PFSK-1 (cell line): ENCODE measurements at regions not wholly inside any gene's neighbourhood (a gene's known extent, or its start where the extent isn't known, plus 50 kb on each side); places are given as distances from the start of the nearest gene placed in this dataset.

ENCODE experiments used
- POLR2AphosphoS5 ChIP-seq: IDR thresholded peaks from 2 replicates; pipeline ENCODE4 v1.6.1; 2012; ENCODE audit warnings: low read depth, mild to moderate bottlenecking, control low read depth, low read length, moderate library complexity
- TAF1 ChIP-seq: IDR thresholded peaks from 2 replicates; pipeline ENCODE4 v1.6.1; 2012; ENCODE audit warnings: low read length, control low read depth, borderline replicate concordance; ENCODE audit not compliant: insufficient read depth
- TF ChIP-seq, protein P1 (sequence below), 2 experiments: IDR thresholded peaks; 2 replicates each; pipeline versions ENCODE4 v1.6.1 to v1.8.0; 2011 to 2012; ENCODE audit warnings: low read depth in 2 of 2, low read length in 2 of 2, control low read depth in 1 of 2, inconsistent platforms in 1 of 2, mild to moderate bottlenecking in 1 of 2, moderate library complexity in 1 of 2; ENCODE audit not compliant: insufficient read depth in 1 of 2

DNA sequence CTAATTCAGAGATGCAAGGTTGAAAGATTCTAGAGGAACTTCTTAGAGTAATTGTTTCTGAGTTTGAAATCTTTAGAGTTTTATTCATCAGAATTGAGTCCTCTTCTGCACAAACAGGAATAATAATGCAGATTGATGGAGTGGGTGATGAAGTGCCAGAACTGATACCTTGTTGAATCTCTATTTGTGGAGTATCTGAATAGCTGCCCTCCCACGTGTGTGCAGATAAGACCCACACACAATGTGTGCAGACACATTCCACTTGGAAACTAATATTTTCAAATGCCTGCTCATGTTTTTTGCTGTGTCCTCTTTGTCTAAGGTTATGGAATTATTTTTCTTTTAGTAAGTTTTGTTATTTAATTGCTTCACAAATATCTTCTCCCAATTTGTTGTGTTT lies 1167.8 kb upstream of the MAP3K7 start:
- TF ChIP-seq POLR2AphosphoS5 (no peak), TAF1 (no peak)
- TF ChIP-seq, protein P1, sequence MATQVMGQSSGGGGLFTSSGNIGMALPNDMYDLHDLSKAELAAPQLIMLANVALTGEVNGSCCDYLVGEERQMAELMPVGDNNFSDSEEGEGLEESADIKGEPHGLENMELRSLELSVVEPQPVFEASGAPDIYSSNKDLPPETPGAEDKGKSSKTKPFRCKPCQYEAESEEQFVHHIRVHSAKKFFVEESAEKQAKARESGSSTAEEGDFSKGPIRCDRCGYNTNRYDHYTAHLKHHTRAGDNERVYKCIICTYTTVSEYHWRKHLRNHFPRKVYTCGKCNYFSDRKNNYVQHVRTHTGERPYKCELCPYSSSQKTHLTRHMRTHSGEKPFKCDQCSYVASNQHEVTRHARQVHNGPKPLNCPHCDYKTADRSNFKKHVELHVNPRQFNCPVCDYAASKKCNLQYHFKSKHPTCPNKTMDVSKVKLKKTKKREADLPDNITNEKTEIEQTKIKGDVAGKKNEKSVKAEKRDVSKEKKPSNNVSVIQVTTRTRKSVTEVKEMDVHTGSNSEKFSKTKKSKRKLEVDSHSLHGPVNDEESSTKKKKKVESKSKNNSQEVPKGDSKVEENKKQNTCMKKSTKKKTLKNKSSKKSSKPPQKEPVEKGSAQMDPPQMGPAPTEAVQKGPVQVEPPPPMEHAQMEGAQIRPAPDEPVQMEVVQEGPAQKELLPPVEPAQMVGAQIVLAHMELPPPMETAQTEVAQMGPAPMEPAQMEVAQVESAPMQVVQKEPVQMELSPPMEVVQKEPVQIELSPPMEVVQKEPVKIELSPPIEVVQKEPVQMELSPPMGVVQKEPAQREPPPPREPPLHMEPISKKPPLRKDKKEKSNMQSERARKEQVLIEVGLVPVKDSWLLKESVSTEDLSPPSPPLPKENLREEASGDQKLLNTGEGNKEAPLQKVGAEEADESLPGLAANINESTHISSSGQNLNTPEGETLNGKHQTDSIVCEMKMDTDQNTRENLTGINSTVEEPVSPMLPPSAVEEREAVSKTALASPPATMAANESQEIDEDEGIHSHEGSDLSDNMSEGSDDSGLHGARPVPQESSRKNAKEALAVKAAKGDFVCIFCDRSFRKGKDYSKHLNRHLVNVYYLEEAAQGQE (IDR thresholded peaks at IDR 0.05; ENCODE audit: insufficient read depth in 1 of 2, low read depth in 2 of 2, low read length in 2 of 2): no peak
